PC-3 (cell line): ENCODE measurements at regions not wholly inside any gene's neighbourhood (a gene's known extent, or its start where the extent isn't known, plus 50 kb on each side); places are given as distances from the start of the nearest gene placed in this dataset.

ENCODE experiments used
- ATAC-seq: fragments of 200-7000 bp; cut with Tn5 transposase; 2 replicates; pipeline ENCODE4 v1.9.1; 2020; ENCODE audit warnings: mild to moderate bottlenecking, moderate library complexity
- BruUV-seq: library from RNA; stranded (reverse); fragments of 400-500 nt; replicated peaks from 2 replicates; lab custom pipeline; 2021; lab: Mats Ljungman, UMichigan
- CTCF ChIA-PET: fragments of 300-600 bp; sonication (Branson Sonifier 250); formaldehyde crosslinking; loops from one replicate; lab custom pipeline; 2022; ENCODE audit warnings: antibody characterized with exemption; lab: Charles Lee
- POLR2A ChIA-PET: fragments of 300-600 bp; sonication (Branson Sonifier 250); formaldehyde crosslinking; loops from one replicate; lab custom pipeline; 2022; ENCODE audit warnings: antibody characterized with exemption; ENCODE audit not compliant: unreplicated experiment; lab: Charles Lee
- DNase-seq: peaks from one replicate; pipeline ENCODE4 v3.0.0-alpha.2; 2015
- H2AFZ ChIP-seq: fragments of 300-600 bp; sonication (generic); 2 replicates; pipeline ENCODE4 v1.6.0; 2016; ENCODE audit warnings: antibody characterized with exemption, low read length
- H3F3A ChIP-seq: fragments of 300-600 bp; sonication (generic); one replicate; pipeline ENCODE4 v1.6.0; 2017; ENCODE audit warnings: antibody characterized with exemption, low read length, control low read depth, mild to moderate bottlenecking; ENCODE audit not compliant: unreplicated experiment
- H3K27ac ChIP-seq: fragments of 300-600 bp; sonication (generic); 2 replicates; pipeline ENCODE4 v1.5.1; 2016; ENCODE audit warnings: mild to moderate bottlenecking, low read length
- H3K27me3 ChIP-seq: fragments of 300-600 bp; sonication (generic); 2 replicates; pipeline ENCODE4 v1.6.1; 2016; ENCODE audit warnings: low read length, mixed read lengths
- H3K36me3 ChIP-seq: fragments of 300-600 bp; sonication (generic); 2 replicates; pipeline ENCODE4 v1.6.1; 2016; ENCODE audit warnings: low read depth, mixed run types, low read length, mixed read lengths
- H3K4me1 ChIP-seq: fragments of 300-600 bp; sonication (generic); 2 replicates; pipeline ENCODE4 v1.5.1; 2016; ENCODE audit warnings: low read length; ENCODE audit not compliant: insufficient read depth
- H3K4me2 ChIP-seq: fragments of 300-600 bp; sonication (generic); 2 replicates; pipeline ENCODE4 v1.6.0; 2016; ENCODE audit warnings: low read length
- H3K4me3 ChIP-seq: fragments of 300-600 bp; sonication (generic); 2 replicates; pipeline ENCODE4 v1.5.1; 2016; ENCODE audit warnings: mild to moderate bottlenecking, low read length, mixed read lengths
- H3K79me2 ChIP-seq: fragments of 300-600 bp; sonication (generic); 2 replicates; pipeline ENCODE4 v1.6.1; 2017; ENCODE audit warnings: low read length, mixed read lengths
- H3K9ac ChIP-seq: fragments of 300-600 bp; sonication (generic); 2 replicates; pipeline ENCODE4 v1.6.0; 2016; ENCODE audit warnings: mild to moderate bottlenecking, low read length
- H3K9me2 ChIP-seq: fragments of 300-600 bp; sonication (generic); replicated peaks from 2 replicates; pipeline ENCODE4 v1.6.1; 2016; ENCODE audit warnings: mixed run types, low read length, mixed read lengths
- H3K9me3 ChIP-seq: fragments of 300-600 bp; sonication (generic); 2 replicates; pipeline ENCODE4 v1.6.1; 2016; ENCODE audit warnings: low read length, mixed read lengths
- H4K20me1 ChIP-seq: fragments of 300-600 bp; sonication (generic); 2 replicates; pipeline ENCODE4 v1.6.1; 2016; ENCODE audit warnings: low read length, mixed read lengths
- CTCF ChIP-seq: fragments of 300-600 bp; sonication (generic); conservative IDR thresholded peaks from 2 replicates; pipeline ENCODE4 v1.5.1; 2017; ENCODE audit warnings: antibody characterized with exemption, low read depth, mild to moderate bottlenecking, low read length
- EZH2 ChIP-seq: fragments of 300-600 bp; sonication (generic); IDR thresholded peaks from one replicate; pipeline ENCODE4 v1.6.1; 2017; ENCODE audit warnings: antibody characterized with exemption, mild to moderate bottlenecking, low read length; ENCODE audit not compliant: unreplicated experiment
- EZH2phosphoT487 ChIP-seq: fragments of 300-600 bp; sonication (generic); IDR thresholded peaks from 2 replicates; pipeline ENCODE4 v1.6.1; 2018; ENCODE audit warnings: mild to moderate bottlenecking, antibody characterized with exemption, low read length, borderline replicate concordance
- intact Hi-C: fragments of 100-400 bp; cut with micrococcal nuclease; formaldehyde crosslinking; loops from 2 replicates; pipeline ENCODE4 v1.9.0; 2023

GRCh38 chr19:23855676-23856075 lies 59.0 kb upstream of the ZNF726 start:
- H3K4me1 ChIP-seq = no peaks in the 10 kb centered on the region
- ATAC-seq (no peak), DNase-seq (no peak)
- 0 out of 2 replicates have a peak, but pooled peaks cover 19% of the 10 kb centered on the region for H3K9me3 ChIP-seq
- H3K4me3 ChIP-seq = no peak overlapping the region
- ChIA-PET POLR2A (no interaction called here), CTCF (no interaction called here)
- intact Hi-C loops = no loop called here
- no peaks in the 10 kb centered on the region for H4K20me1 ChIP-seq
- no peak for TF ChIP-seq EZH2phosphoT487
- no peak for TF ChIP-seq CTCF
- no peak for TF ChIP-seq EZH2
- no peaks in the 10 kb centered on the region for H3K9me2 ChIP-seq
- no peaks in the 10 kb centered on the region for H3F3A ChIP-seq
- no TSS peak for BruUV-seq
- peaks cover 2% of the 10 kb centered on the region; the same call in 1 of the 2 replicates for H3K36me3 ChIP-seq
- H3K9ac ChIP-seq = no peak overlapping the region
- H3K79me2 ChIP-seq = no peaks in the 10 kb centered on the region
- no peak overlapping the region for H3K27ac ChIP-seq
- no peak overlapping the region for H3K4me2 ChIP-seq
- H3K27me3 ChIP-seq = no peaks in the 10 kb centered on the region
- no peak overlapping the region for H2AFZ ChIP-seq

- POLR2A ChIA-PET = no interaction called here
- BruUV-seq = no TSS peak
Observed at GRCh38 chr19:23851966-23852365, 62.7 kb upstream of the ZNF726 start.

GRCh38 chr19:23832717-23833327 lies 74.1 kb upstream of the ZNF681 start:
- CTCF ChIA-PET = no interaction called here
- Histone ChIP-seq H3K4me3 (no peak overlapping the region), H3K79me2 (no peaks in the 10 kb centered on the region), H3K9ac (no peak overlapping the region), H3F3A (no peaks in the 10 kb centered on the region), H3K4me2 (no peak overlapping the region), H3K36me3 (peaks cover 2% of the 10 kb centered on the region; the same call in 1 of the 2 replicates), H3K9me3 (peaks cover 49% of the 10 kb centered on the region), H3K27me3 (no peaks in the 10 kb centered on the region), H4K20me1 (no peaks in the 10 kb centered on the region), H3K27ac (no peak overlapping the region), H2AFZ (no peak overlapping the region), H3K4me1 (no peaks in the 10 kb centered on the region), H3K9me2 (no peaks in the 10 kb centered on the region)
- ATAC-seq (no peak), DNase-seq (no peak)
- intact Hi-C loops = no loop called here
- TF ChIP-seq EZH2 (no peak), EZH2phosphoT487 (no peak), CTCF (no peak)
- no TSS peak for BruUV-seq
- POLR2A ChIA-PET = no interaction called here

More at GRCh38 chr19:23851966-23852365, 62.7 kb upstream of the ZNF726 start:
- no peaks in the 10 kb centered on the region for H4K20me1 ChIP-seq
- H3K4me3 ChIP-seq = no peak overlapping the region
- DNase-seq (no peak), ATAC-seq (no peak)
- peaks cover 2% of the 10 kb centered on the region; the same call in 1 of the 2 replicates for H3K36me3 ChIP-seq
- no peaks in the 10 kb centered on the region for H3K9me2 ChIP-seq
- H3F3A ChIP-seq = no peaks in the 10 kb centered on the region
- 0 out of 2 replicates have a peak, but pooled peaks cover 15% of the 10 kb centered on the region for H3K9me3 ChIP-seq
- CTCF ChIA-PET = no interaction called here
- no peak overlapping the region for H3K27ac ChIP-seq
- no peak for TF ChIP-seq EZH2
- H3K27me3 ChIP-seq = no peaks in the 10 kb centered on the region
- H3K9ac ChIP-seq = no peak overlapping the region
- H3K79me2 ChIP-seq = no peaks in the 10 kb centered on the region
- no peaks in the 10 kb centered on the region for H3K4me1 ChIP-seq
- H2AFZ ChIP-seq = no peak overlapping the region
- intact Hi-C loops = no loop called here
- H3K4me2 ChIP-seq = no peak overlapping the region
